Liver (tissue), 3 donors: ENCODE measurements at regions not wholly inside any gene's neighbourhood (a gene's known extent, or its start where the extent isn't known, plus 50 kb on each side); places are given as distances from the start of the nearest gene placed in this dataset.

ENCODE experiments used
- ATF3 ChIP-seq: IDR thresholded peaks from 2 replicates; pipeline ENCODE4 v1.6.1; 2016; ENCODE audit warnings: antibody characterized with exemption
- CTCF ChIP-seq: fragments of 150-350 bp; IDR thresholded peaks from 2 replicates; pipeline ENCODE4 v1.5.1; 2017; ENCODE audit warnings: improper control_type of control experiment, low read depth, low read length; ENCODE audit not compliant: missing input control
- EGR1 ChIP-seq, 2 donors: IDR thresholded peaks; 2 replicates each; pipeline ENCODE4 v1.6.1; 2016 to 2018; ENCODE audit warnings: antibody characterized with exemption in 2 of 2, low read depth in 2 of 2
- FOXA2 ChIP-seq: IDR thresholded peaks from 2 replicates; pipeline ENCODE4 v1.6.1; 2016; ENCODE audit warnings: antibody characterized with exemption
- GABPA ChIP-seq, 2 donors: IDR thresholded peaks in 1 of 2; conservative IDR thresholded peaks in 1 of 2; 2 replicates each; pipeline ENCODE4 v1.6.1; 2016; ENCODE audit warnings: antibody characterized with exemption in 2 of 2, mild to moderate bottlenecking in 1 of 2, moderate library complexity in 1 of 2
- HNF4G ChIP-seq: IDR thresholded peaks from 2 replicates; pipeline ENCODE4 v1.6.1; 2016; ENCODE audit warnings: antibody characterized with exemption
- JUND ChIP-seq, 2 donors: IDR thresholded peaks; 2 replicates each; pipeline ENCODE4 v1.6.1; 2016; ENCODE audit warnings: antibody characterized with exemption in 2 of 2
- RAD21 ChIP-seq, 2 donors: IDR thresholded peaks; 2 replicates each; pipeline ENCODE4 v1.6.1; 2016; ENCODE audit warnings: antibody characterized with exemption in 2 of 2, mild to moderate bottlenecking in 2 of 2
- REST ChIP-seq: IDR thresholded peaks from 2 replicates; pipeline ENCODE4 v1.6.1; 2016; ENCODE audit warnings: antibody characterized with exemption, mild to moderate bottlenecking
- RXRA ChIP-seq, 2 donors: IDR thresholded peaks; 2 replicates each; pipeline ENCODE4 v1.6.1; 2017 to 2018; ENCODE audit warnings: antibody characterized with exemption in 2 of 2, mild to moderate bottlenecking in 1 of 2
- SP1 ChIP-seq: IDR thresholded peaks from 2 replicates; pipeline ENCODE4 v1.6.1; 2018; ENCODE audit warnings: antibody characterized with exemption, mild to moderate bottlenecking
- TAF1 ChIP-seq: conservative IDR thresholded peaks from 2 replicates; pipeline ENCODE4 v1.6.1; 2016; ENCODE audit warnings: antibody characterized with exemption, mild to moderate bottlenecking
- YY1 ChIP-seq: IDR thresholded peaks from 2 replicates; pipeline ENCODE4 v1.6.1; 2016; ENCODE audit warnings: antibody characterized with exemption, mild to moderate bottlenecking
- TF ChIP-seq, protein P1 (sequence below): IDR thresholded peaks from 2 replicates; pipeline ENCODE4 v1.6.1; 2016; ENCODE audit warnings: antibody characterized with exemption
- donor health status: healthy.
- donor health status: healthy.

GRCh38 chr13:50441130-50441529, 402.4 kb downstream of the DLEU7 start:
- TF ChIP-seq CTCF = no peak
- TF ChIP-seq TAF1 = no peak
- TF ChIP-seq REST = no peak
- TF ChIP-seq JUND (IDR thresholded peaks at IDR 0.05) = no peak
- no peak for TF ChIP-seq EGR1 (IDR thresholded peaks at IDR 0.05; ENCODE audit: low read depth in 2 of 2)
- TF ChIP-seq RAD21 (IDR thresholded peaks at IDR 0.05) = no peak
- no peak for TF ChIP-seq HNF4G
- no peak for TF ChIP-seq GABPA (IDR thresholded peaks at IDR 0.05 in 1 of 2, conservative IDR thresholded peaks at IDR 0.05 in 1 of 2)
- TF ChIP-seq, protein P1, sequence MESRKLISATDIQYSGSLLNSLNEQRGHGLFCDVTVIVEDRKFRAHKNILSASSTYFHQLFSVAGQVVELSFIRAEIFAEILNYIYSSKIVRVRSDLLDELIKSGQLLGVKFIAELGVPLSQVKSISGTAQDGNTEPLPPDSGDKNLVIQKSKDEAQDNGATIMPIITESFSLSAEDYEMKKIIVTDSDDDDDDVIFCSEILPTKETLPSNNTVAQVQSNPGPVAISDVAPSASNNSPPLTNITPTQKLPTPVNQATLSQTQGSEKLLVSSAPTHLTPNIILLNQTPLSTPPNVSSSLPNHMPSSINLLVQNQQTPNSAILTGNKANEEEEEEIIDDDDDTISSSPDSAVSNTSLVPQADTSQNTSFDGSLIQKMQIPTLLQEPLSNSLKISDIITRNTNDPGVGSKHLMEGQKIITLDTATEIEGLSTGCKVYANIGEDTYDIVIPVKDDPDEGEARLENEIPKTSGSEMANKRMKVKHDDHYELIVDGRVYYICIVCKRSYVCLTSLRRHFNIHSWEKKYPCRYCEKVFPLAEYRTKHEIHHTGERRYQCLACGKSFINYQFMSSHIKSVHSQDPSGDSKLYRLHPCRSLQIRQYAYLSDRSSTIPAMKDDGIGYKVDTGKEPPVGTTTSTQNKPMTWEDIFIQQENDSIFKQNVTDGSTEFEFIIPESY = no peak
- TF ChIP-seq FOXA2 = no peak
- TF ChIP-seq SP1 = no peak
- TF ChIP-seq RXRA (IDR thresholded peaks at IDR 0.05) = no peak
- no peak for TF ChIP-seq YY1
- no peak for TF ChIP-seq ATF3
